HG03520 (cell line): ENCODE measurements at regions not wholly inside any gene's neighbourhood (a gene's known extent, or its start where the extent isn't known, plus 50 kb on each side); places are given as distances from the start of the nearest gene placed in this dataset.

Source experiments
- ATAC-seq: cut with Tn5 transposase; IDR thresholded peaks from one replicate; pipeline ENCODE4 v1.9.1; 2021; ENCODE audit warnings: mild to moderate bottlenecking, moderate library complexity; ENCODE audit not compliant: unreplicated experiment

GRCh38 chr2:183606718-183607085 lies 482.5 kb downstream of the NUP35 start:
- ATAC-seq = no peak

GRCh38 chr2:183607995-183608394 lies 483.8 kb downstream of the NUP35 start:
- no peak for ATAC-seq

- ATAC-seq = no peak
These were observed 484.5 kb downstream of the NUP35 start for GRCh38 chr2:183608747-183609146.

- ATAC-seq = no peak
These were observed 486.5 kb downstream of the NUP35 start for GRCh38 chr2:183610724-183611123.

GRCh38 chr2:183614799-183615435 lies 490.7 kb downstream of the NUP35 start:
- no peak for ATAC-seq

- ATAC-seq = no peak
These were observed 499.0 kb downstream of the NUP35 start for GRCh38 chr2:183623227-183623626.

GRCh38 chr2:183630964-183631363 lies 506.7 kb downstream of the NUP35 start:
- ATAC-seq = no peak

GRCh38 chr2:183656121-183656520 lies 531.9 kb downstream of the NUP35 start:
- ATAC-seq = no peak

GRCh38 chr2:183665425-183665824 lies 541.2 kb downstream of the NUP35 start:
- no peak for ATAC-seq

GRCh38 chr2:183666031-183666430 lies 541.8 kb downstream of the NUP35 start:
- ATAC-seq = no peak

GRCh38 chr2:183671233-183671632 lies 547.0 kb downstream of the NUP35 start:
- ATAC-seq = no peak

GRCh38 chr2:183678908-183679307 lies 554.7 kb downstream of the NUP35 start:
- ATAC-seq = no peak

GRCh38 chr2:183680573-183680972 lies 556.3 kb downstream of the NUP35 start:
- ATAC-seq = no peak

GRCh38 chr2:183684686-183685085 lies 560.4 kb downstream of the NUP35 start:
- ATAC-seq = no peak

GRCh38 chr2:183696028-183696427 lies 571.8 kb downstream of the NUP35 start:
- no peak for ATAC-seq

- no peak for ATAC-seq
These were observed 585.6 kb downstream of the NUP35 start for GRCh38 chr2:183709829-183710228.

GRCh38 chr2:183718246-183718645 lies 594.0 kb downstream of the NUP35 start:
- ATAC-seq = no peak

GRCh38 chr2:183723278-183723677 lies 599.0 kb downstream of the NUP35 start:
- ATAC-seq = no peak

GRCh38 chr2:183729380-183729779 lies 605.1 kb downstream of the NUP35 start:
- ATAC-seq = no peak

- ATAC-seq = no peak
These were observed 616.0 kb downstream of the NUP35 start for GRCh38 chr2:183740241-183740640.

- ATAC-seq = no peak
These were observed 628.3 kb downstream of the NUP35 start for GRCh38 chr2:183752571-183752970.

GRCh38 chr2:183759033-183759432 lies 634.8 kb downstream of the NUP35 start:
- no peak for ATAC-seq

GRCh38 chr2:183773775-183774174 lies 649.5 kb downstream of the NUP35 start:
- ATAC-seq = no peak
